ENCODE measurements at regions not wholly inside any gene's neighbourhood (a gene's known extent, or its start where the extent isn't known, plus 50 kb on each side); places are given as distances from the start of the nearest gene placed in this dataset.
"Not testable (repeated sequence)": the region's sequence is repeated elsewhere in the genome, so short reads cannot be mapped to it uniquely, and the experiment has no call there.

GRCh38 chr13:86651171-86651570 lies 852.0 kb upstream of the SLITRK6 start:
- not testable (repeated sequence) for TF ChIP-seq POLR2A (IDR thresholded peaks at IDR 0.05; ENCODE audit: low read length); GATA1 (IDR thresholded peaks at IDR 0.05; ENCODE audit: low read depth, low read length)

Measured in erythroblast (primary cell).